Mammary epithelial cell (primary cell): ENCODE measurements at regions not wholly inside any gene's neighbourhood (a gene's known extent, or its start where the extent isn't known, plus 50 kb on each side); places are given as distances from the start of the nearest gene placed in this dataset.

Source experiments
- EZH2 ChIP-seq: IDR thresholded peaks from 2 replicates; pipeline ENCODE4 v1.6.1; 2012; ENCODE audit warnings: low read length, inconsistent platforms, borderline replicate concordance
- TF ChIP-seq, protein P1 (sequence below), 2 donors: IDR thresholded peaks in 1 of 2; conservative IDR thresholded peaks in 1 of 2; 2 replicates each; pipeline ENCODE4 v1.5.1; 2011 to 2012; ENCODE audit warnings: inconsistent platforms in 2 of 2, low read length in 2 of 2, mild to moderate bottlenecking in 2 of 2, control low read depth in 1 of 2, low read depth in 1 of 2; ENCODE audit not compliant: insufficient read depth in 1 of 2; ENCODE audit errors: extremely low read depth in 1 of 2

DNA sequence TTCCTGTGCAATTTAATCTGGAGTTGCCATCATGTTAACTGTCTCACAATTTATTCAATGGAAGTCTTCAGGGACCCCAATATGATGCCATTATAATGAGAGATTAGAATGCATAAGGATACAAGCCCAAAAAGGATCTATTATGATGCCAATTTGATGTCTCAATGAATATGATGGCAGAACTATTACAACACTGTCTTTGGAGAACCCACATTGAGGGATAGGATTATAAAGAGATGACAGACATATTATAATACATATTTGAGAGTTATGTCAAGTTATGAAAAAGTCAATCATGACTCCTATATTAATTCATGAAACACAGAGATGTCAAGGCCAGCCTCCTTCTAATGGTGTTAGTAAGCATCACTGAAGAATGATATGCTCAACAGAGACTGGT, 1358.4 kb downstream of the PCDH19 start:
- TF ChIP-seq, protein P1, sequence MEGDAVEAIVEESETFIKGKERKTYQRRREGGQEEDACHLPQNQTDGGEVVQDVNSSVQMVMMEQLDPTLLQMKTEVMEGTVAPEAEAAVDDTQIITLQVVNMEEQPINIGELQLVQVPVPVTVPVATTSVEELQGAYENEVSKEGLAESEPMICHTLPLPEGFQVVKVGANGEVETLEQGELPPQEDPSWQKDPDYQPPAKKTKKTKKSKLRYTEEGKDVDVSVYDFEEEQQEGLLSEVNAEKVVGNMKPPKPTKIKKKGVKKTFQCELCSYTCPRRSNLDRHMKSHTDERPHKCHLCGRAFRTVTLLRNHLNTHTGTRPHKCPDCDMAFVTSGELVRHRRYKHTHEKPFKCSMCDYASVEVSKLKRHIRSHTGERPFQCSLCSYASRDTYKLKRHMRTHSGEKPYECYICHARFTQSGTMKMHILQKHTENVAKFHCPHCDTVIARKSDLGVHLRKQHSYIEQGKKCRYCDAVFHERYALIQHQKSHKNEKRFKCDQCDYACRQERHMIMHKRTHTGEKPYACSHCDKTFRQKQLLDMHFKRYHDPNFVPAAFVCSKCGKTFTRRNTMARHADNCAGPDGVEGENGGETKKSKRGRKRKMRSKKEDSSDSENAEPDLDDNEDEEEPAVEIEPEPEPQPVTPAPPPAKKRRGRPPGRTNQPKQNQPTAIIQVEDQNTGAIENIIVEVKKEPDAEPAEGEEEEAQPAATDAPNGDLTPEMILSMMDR (conservative IDR thresholded peaks at IDR 0.05 in 1 of 2, IDR thresholded peaks at IDR 0.05 in 1 of 2; ENCODE audit: extremely low read depth in 1 of 2, insufficient read depth in 1 of 2, low read depth in 1 of 2, low read length in 2 of 2) = no peak
- no peak for TF ChIP-seq EZH2
